H7 (cell line): ENCODE measurements at regions not wholly inside any gene's neighbourhood (a gene's known extent, or its start where the extent isn't known, plus 50 kb on each side); places are given as distances from the start of the nearest gene placed in this dataset.

Experiments
- DNase-seq: peaks from one replicate; pipeline ENCODE4 v3.0.0; 2012
- H3K27me3 ChIP-seq: 2 replicates; pipeline ENCODE4 v1.6.0; 2011; ENCODE audit warnings: mild to moderate bottlenecking, low read length; ENCODE audit not compliant: control insufficient read depth, insufficient read depth
- H3K36me3 ChIP-seq: replicated peaks from 2 replicates; pipeline ENCODE4 v1.5.1; 2011; ENCODE audit warnings: low read length; ENCODE audit not compliant: control insufficient read depth, insufficient read depth
- H3K4me3 ChIP-seq: 2 replicates; pipeline ENCODE4 v1.5.1; 2011; ENCODE audit warnings: low read depth, mild to moderate bottlenecking, control low read depth, low read length, moderate library complexity; ENCODE audit not compliant: insufficient read depth

DNA sequence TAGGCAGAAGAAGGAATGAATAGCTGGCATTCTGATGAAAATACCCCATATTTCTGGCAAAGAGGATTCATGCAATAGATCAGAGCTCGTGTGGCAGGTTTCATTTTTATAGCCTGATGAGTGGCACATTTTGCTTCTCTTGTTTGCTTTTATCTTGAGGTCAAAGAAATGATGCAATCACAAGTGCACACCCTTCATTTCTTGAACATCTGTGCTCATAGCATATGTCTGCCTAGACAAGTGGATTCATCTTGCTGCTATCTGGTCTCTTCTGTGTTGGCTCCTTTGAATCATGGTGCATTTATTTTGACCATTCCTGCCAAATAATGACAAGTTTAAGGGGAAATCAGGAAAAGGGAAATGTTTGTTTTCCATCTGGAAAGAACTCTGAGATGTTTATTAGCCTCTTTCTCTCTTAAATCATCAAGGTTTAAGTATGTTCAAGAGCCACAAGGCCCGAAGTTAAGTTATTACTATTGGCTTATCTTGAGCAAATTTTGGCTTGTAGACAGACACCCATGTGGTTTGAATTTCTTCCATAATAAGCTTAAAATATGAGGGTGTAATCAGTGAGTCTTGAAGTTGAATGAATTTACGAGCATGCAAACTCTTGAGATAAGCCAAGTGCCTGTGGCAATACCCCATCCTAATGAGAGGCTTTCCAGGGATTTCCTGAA is 59.3 kb upstream of the HS3ST1 start:
- H3K4me3 ChIP-seq = no peak overlapping the region
- no peaks in the 10 kb centered on the region for H3K36me3 ChIP-seq
- DNase-seq = no peak
- H3K27me3 ChIP-seq = no peaks in the 10 kb centered on the region

- H3K27me3 ChIP-seq = no peaks in the 10 kb centered on the region
- no peak for DNase-seq
- no peak overlapping the region for H3K4me3 ChIP-seq
- H3K36me3 ChIP-seq = no peaks in the 10 kb centered on the region
Measured at GRCh38 chr4:11487139-11487538, 58.4 kb upstream of the HS3ST1 start.

DNA sequence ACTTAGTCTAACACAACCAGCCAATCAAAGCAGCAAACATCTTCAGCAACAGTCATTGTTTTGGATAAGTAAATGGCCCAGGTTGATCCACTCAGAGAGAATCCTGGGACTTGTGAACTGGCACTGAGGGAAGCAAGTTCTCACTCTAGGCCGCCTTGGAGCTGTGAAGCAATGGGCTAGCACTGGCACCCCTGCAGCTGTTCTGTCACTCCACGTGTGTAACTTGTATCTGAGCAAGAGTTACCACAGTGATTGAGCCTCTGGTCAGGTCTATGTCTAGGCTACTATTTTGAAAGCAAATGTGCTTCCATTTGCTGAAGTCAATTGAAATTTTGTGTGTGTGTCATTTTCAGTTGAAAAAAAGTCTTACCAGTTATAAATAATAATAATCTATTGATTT is 57.2 kb upstream of the HS3ST1 start:
- H3K27me3 ChIP-seq = no peaks in the 10 kb centered on the region
- no peaks in the 10 kb centered on the region for H3K36me3 ChIP-seq
- no peak overlapping the region for H3K4me3 ChIP-seq
- no peak for DNase-seq

- H3K36me3 ChIP-seq = no peaks in the 10 kb centered on the region
- no peak overlapping the region for H3K4me3 ChIP-seq
- no peaks in the 10 kb centered on the region for H3K27me3 ChIP-seq
- DNase-seq = no peak
Measured at GRCh38 chr4:11484531-11484930, 55.8 kb upstream of the HS3ST1 start.

GRCh38 chr4:11483046-11483445 is 54.4 kb upstream of the HS3ST1 start:
- no peak for DNase-seq
- Histone ChIP-seq H3K4me3 (no peak overlapping the region), H3K27me3 (no peaks in the 10 kb centered on the region), H3K36me3 (no peaks in the 10 kb centered on the region)

GRCh38 chr4:11480683-11481082 is 52.0 kb upstream of the HS3ST1 start:
- DNase-seq = no peak
- Histone ChIP-seq H3K4me3 (no peak overlapping the region), H3K27me3 (no peaks in the 10 kb centered on the region), H3K36me3 (no peaks in the 10 kb centered on the region)
